HUES64 (cell line): ENCODE measurements at regions not wholly inside any gene's neighbourhood (a gene's known extent, or its start where the extent isn't known, plus 50 kb on each side); places are given as distances from the start of the nearest gene placed in this dataset.
"Not testable (repeated sequence)": the region's sequence is repeated elsewhere in the genome, so short reads cannot be mapped to it uniquely, and the experiment has no call there.

Experiments
- H3K27ac ChIP-seq: 2 replicates; pipeline ENCODE4 v1.7.0; 2013; ENCODE audit warnings: low read depth, low read length, inconsistent platforms
- H3K27me3 ChIP-seq: 2 replicates; pipeline ENCODE4 v1.6.1; 2013; ENCODE audit warnings: mild to moderate bottlenecking, low read length; ENCODE audit not compliant: insufficient read depth
- H3K36me3 ChIP-seq: 2 replicates; pipeline ENCODE4 v1.6.1; 2013; ENCODE audit warnings: mild to moderate bottlenecking, low read length; ENCODE audit not compliant: insufficient read depth
- H3K4me1 ChIP-seq: 2 replicates; pipeline ENCODE4 v1.6.1; 2013; ENCODE audit warnings: mild to moderate bottlenecking, low read length, moderate library complexity; ENCODE audit not compliant: insufficient read depth
- H3K4me3 ChIP-seq: 2 replicates; pipeline ENCODE4 v1.5.1; 2013; ENCODE audit warnings: mild to moderate bottlenecking, low read length, moderate library complexity
- H3K9ac ChIP-seq: 2 replicates; pipeline ENCODE4 v1.6.1; 2013; ENCODE audit warnings: mild to moderate bottlenecking, low read depth, low read length
- H3K9me3 ChIP-seq: 2 replicates; pipeline ENCODE4 v1.6.1; 2013; ENCODE audit warnings: low read depth, low read length; ENCODE audit not compliant: insufficient read depth
- WGBS: fragments of 150-250, 120-280 bp; methylation state at CpG from one replicate; pipeline ENCODE4 v1.1.7; 2013; ENCODE audit warnings: missing lambda C conversion rate; 5-methylcytosine and 5-hydroxymethylcytosine counted together

GRCh38 chr9:97772145-97772544, 75.0 kb upstream of the XPA start:
- Histone ChIP-seq H3K27ac (no peak overlapping the region), H3K9me3 (no peaks in the 10 kb centered on the region), H3K9ac (no peak overlapping the region), H3K4me1 (peaks cover 13% of the 10 kb centered on the region; the same call in 1 of the 2 replicates), H3K4me3 (no peak overlapping the region), H3K27me3 (peaks cover 31% of the 10 kb centered on the region; the same call in 1 of the 2 replicates), H3K36me3 (no peaks in the 10 kb centered on the region)
- WGBS, result 29% methylated on average over 4 of the region's 4 CpGs

DNA sequence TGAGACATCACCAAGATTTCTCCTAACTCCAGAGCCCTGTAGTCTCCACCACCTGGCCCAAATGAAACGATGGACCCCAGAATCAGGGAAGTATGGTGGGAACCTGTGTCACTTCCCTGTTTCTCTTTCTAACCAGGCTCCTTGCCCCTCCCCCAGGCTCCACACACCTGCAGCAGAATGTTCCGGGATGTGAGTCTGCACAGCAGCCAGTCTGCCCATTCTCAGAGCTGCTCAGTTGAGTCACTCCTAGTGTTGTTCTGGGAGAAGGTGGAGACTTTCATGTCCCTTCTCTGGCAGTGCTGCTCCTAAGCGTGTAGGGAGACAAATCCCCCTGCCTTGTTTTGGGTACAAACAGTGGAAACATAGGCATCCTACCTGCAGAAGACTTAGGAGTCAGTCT, 76.0 kb upstream of the XPA start:
- Histone ChIP-seq H3K9me3 (no peaks in the 10 kb centered on the region), H3K27me3 (peaks cover 31% of the 10 kb centered on the region; the same call in 1 of the 2 replicates), H3K4me1 (peaks cover 13% of the 10 kb centered on the region; the same call in 1 of the 2 replicates), H3K9ac (no peak overlapping the region), H3K4me3 (no peak overlapping the region), H3K36me3 (no peaks in the 10 kb centered on the region), H3K27ac (no peak overlapping the region)
- WGBS, result 87% methylated on average over 3 of the region's 3 CpGs

DNA sequence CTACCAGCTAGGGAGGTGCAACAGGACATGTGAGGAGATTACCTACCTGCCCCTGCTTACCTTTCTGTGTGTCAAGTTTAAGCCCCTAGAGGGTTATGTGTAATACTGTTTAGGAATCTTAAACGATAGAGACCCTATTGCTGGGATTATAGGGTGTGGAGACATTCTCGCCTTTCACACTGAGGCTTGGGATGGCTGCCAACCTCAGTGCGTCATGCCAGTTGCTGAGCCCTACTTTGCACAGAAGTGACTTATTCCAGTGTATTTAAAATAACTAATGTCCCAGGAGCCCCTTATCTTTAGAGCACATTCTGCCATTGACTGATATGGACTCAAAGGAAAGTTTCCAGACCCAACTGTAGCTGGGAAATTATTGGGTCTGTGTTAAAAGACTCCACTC, 76.6 kb upstream of the XPA start:
- H3K4me3 ChIP-seq, result no peak overlapping the region
- H3K36me3 ChIP-seq, result no peaks in the 10 kb centered on the region
- WGBS, result 91% methylated on average over 3 of the region's 3 CpGs
- H3K4me1 ChIP-seq, result peaks cover 13% of the 10 kb centered on the region; the same call in 1 of the 2 replicates
- peaks cover 5% of the 10 kb centered on the region for H3K9me3 ChIP-seq
- no peak overlapping the region for H3K9ac ChIP-seq
- H3K27me3 ChIP-seq, result peaks cover 31% of the 10 kb centered on the region; the same call in 1 of the 2 replicates
- H3K27ac ChIP-seq, result no peak overlapping the region

DNA sequence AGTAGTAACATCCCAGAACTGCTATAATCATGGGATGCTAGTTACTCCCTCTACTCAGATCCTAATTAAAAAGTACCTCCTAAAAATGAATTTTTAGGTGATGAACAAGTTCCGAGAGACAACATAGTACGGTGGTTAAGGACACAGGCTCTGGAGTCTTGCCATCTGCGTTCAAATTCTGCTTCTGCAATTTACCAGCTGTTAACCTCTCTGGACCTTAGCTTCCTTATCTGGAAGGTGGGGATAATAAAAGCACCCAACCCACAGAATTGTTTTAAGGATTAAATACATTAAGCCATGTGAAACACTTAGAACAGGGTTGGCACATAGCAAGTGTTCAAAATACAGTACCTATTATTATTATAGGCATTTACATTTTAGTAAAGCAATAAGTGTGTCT, 77.5 kb upstream of the XPA start:
- WGBS, result 100% methylated on average over 3 of the region's 3 CpGs
- H3K9ac ChIP-seq, result no peak overlapping the region
- H3K9me3 ChIP-seq, result peaks cover 11% of the 10 kb centered on the region
- no peak overlapping the region for H3K4me3 ChIP-seq
- peaks cover 31% of the 10 kb centered on the region; the same call in 1 of the 2 replicates for H3K27me3 ChIP-seq
- H3K36me3 ChIP-seq, result no peaks in the 10 kb centered on the region
- H3K27ac ChIP-seq, result no peak overlapping the region
- peaks cover 13% of the 10 kb centered on the region; the same call in 1 of the 2 replicates for H3K4me1 ChIP-seq

- not testable (repeated sequence) for H3K4me1 ChIP-seq, H3K9ac ChIP-seq, H3K27ac ChIP-seq, H3K27me3 ChIP-seq, H3K4me3 ChIP-seq, H3K36me3 ChIP-seq
- 95% methylated on average over 2 of the region's 2 CpGs for WGBS
- peaks cover 14% of the 10 kb centered on the region for H3K9me3 ChIP-seq
Measured at GRCh38 chr9:97778740-97779139, 74.3 kb upstream of the FOXE1 start.

- no peaks in the 10 kb centered on the region for H3K4me1 ChIP-seq
Measured at GRCh38 chr9:97779608-97780007, 73.4 kb upstream of the FOXE1 start.

GRCh38 chr9:97781902-97782301, 71.1 kb upstream of the FOXE1 start:
- H3K9me3 ChIP-seq, result peaks cover 14% of the 10 kb centered on the region
- H3K27ac ChIP-seq, result no peak overlapping the region
- H3K4me3 ChIP-seq, result no peak overlapping the region
- H3K9ac ChIP-seq, result no peak overlapping the region
- H3K27me3 ChIP-seq, result no peaks in the 10 kb centered on the region
- no peaks in the 10 kb centered on the region for H3K36me3 ChIP-seq
- WGBS, result 96% methylated on average over 1 of the region's 1 CpG
- H3K4me1 ChIP-seq, result no peaks in the 10 kb centered on the region

More at GRCh38 chr9:97779608-97780007, 73.4 kb upstream of the FOXE1 start:
- H3K27ac ChIP-seq, result no peak overlapping the region
- no peaks in the 10 kb centered on the region for H3K36me3 ChIP-seq
- no peak overlapping the region for H3K4me3 ChIP-seq
- peaks cover under 1% of the 10 kb centered on the region; the same call in 1 of the 2 replicates for H3K27me3 ChIP-seq
- peaks cover 14% of the 10 kb centered on the region for H3K9me3 ChIP-seq
- H3K9ac ChIP-seq, result no peak overlapping the region
- WGBS, result 94% methylated on average over 2 of the region's 2 CpGs

DNA sequence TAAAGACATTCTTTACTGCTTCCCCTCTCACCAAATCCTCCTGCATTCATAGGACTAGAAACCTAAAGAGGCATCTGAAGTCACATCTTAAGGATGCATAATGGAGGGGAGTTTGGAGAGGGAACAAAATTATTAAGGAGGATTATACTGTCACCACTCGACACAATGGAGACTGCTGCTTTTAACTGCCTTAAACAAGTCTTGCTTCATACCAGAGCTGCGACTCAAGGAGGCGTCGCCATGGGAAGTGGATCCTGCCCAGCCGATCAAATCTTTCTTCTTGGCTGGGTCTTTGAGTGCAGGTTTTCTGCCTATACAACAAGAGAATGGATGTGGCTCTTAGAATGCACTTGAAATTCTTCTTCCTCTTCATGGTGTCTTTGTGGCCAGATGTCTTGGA, 66.7 kb upstream of the FOXE1 start:
- 0 out of 2 replicates have a peak, but pooled peaks cover 6% of the 10 kb centered on the region for H3K27me3 ChIP-seq
- no peaks in the 10 kb centered on the region for H3K36me3 ChIP-seq
- no peak overlapping the region for H3K4me3 ChIP-seq
- no peak overlapping the region for H3K27ac ChIP-seq
- H3K4me1 ChIP-seq, result no peaks in the 10 kb centered on the region
- H3K9me3 ChIP-seq, result no peaks in the 10 kb centered on the region
- 71% methylated on average over 5 of the region's 5 CpGs for WGBS
- H3K9ac ChIP-seq, result no peak overlapping the region

GRCh38 chr9:97787551-97787950, 65.5 kb upstream of the FOXE1 start:
- Histone ChIP-seq H3K9ac (no peak overlapping the region), H3K36me3 (no peaks in the 10 kb centered on the region), H3K9me3 (no peaks in the 10 kb centered on the region), H3K27ac (no peak overlapping the region), H3K4me3 (no peak overlapping the region), H3K4me1 (no peaks in the 10 kb centered on the region), H3K27me3 (0 out of 2 replicates have a peak, but pooled peaks cover 6% of the 10 kb centered on the region)
- WGBS, result 100% methylated on average over 1 of the region's 1 CpG

DNA sequence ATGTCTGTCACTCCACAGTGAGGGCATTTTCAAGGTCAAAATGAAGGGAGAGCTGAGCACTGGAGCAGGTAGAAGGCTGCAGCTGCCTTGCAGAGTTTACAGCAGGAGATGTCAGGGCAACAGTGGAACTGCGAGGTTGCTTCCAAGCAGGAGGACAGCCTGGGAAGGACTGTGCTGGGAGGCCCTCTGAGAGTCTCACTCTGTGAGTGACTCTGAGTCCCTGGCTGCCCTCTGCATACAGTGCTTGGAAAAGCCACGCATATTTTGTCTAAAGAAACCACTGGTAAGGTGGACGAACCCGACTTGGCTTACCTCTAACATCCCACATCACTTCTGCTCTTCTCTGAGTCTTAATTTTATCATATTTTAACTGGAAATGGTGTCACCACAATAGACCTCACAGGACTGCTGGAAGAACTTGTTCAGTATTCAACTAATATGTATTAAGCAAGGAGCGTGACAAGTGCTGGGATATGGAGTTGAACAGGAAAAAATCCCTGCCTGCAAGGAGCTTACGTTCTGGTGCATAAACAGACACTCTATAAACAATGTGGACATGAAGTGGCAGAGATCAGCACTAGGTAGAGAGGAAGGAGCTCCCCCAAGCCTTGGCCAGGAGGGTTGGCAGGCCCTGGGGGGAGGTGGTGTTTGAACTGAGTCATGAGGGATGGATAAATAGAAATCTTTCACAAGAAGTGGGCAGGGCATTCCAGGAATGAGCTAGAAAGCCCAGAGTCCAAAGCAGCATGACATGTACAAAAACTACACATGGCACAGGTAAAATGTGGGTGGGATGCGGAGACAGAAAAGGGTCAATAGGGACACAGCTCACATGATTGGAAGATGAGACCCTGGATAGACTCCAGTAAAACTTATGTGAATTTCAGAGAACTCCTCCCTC, 64.0 kb upstream of the FOXE1 start:
- Histone ChIP-seq H3K36me3 (no peaks in the 10 kb centered on the region), H3K9me3 (no peaks in the 10 kb centered on the region), H3K4me3 (no peak overlapping the region), H3K27ac (no peak overlapping the region), H3K9ac (no peak overlapping the region), H3K4me1 (no peaks in the 10 kb centered on the region), H3K27me3 (0 out of 2 replicates have a peak, but pooled peaks cover 6% of the 10 kb centered on the region)
- WGBS, result 95% methylated on average over 7 of the region's 7 CpGs

DNA sequence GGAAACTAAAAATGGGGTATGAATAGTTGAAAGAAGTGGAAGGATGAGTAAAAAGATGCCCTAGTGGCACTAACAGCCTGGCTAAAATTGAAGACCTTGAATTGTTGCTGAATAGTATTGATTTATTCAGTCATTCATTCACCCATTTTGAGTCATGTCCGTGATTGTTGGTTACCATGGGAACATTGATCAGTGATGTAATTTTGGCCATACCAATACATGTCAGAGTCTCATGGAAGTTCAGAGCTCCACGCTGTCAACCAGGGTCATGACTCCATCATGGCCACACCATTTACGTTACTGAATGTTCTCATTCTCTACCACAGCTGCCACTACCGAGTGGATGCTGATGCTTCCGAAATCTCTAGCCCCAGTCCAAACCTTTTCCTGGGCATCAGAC, 62.5 kb upstream of the FOXE1 start:
- no peaks in the 10 kb centered on the region for H3K4me1 ChIP-seq
- 90% methylated on average over 5 of the region's 5 CpGs for WGBS
- no peak overlapping the region for H3K4me3 ChIP-seq
- no peaks in the 10 kb centered on the region for H3K36me3 ChIP-seq
- 0 out of 2 replicates have a peak, but pooled peaks cover 6% of the 10 kb centered on the region for H3K27me3 ChIP-seq
- H3K9ac ChIP-seq, result no peak overlapping the region
- H3K27ac ChIP-seq, result no peak overlapping the region
- H3K9me3 ChIP-seq, result peaks cover 2% of the 10 kb centered on the region
